ENCODE measurements at regions not wholly inside any gene's neighbourhood (a gene's known extent, or its start where the extent isn't known, plus 50 kb on each side); places are given as distances from the start of the nearest gene placed in this dataset.
"Not testable (repeated sequence)": the region's sequence is repeated elsewhere in the genome, so short reads cannot be mapped to it uniquely, and the experiment has no call there.

DNA sequence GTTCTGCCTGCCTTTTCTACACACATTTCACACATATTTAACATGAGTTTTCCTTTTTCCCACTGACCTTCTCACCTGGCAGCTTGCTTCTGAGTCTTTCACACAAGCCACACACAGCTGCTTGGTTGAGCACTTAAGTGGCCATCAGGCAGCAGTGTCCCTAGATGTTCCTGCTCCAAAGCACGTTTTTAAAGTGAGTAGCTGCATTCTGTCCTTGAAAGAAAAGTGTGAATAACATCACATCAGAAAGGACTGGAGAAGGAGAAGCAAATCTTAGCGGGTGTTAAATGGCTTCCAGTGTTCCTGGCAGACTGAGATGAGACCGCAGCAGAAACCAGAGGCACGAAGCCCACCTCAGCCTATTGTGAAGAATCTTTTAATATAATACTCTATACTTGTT is 209.2 kb upstream of the IRX4 start:
- Histone ChIP-seq H3K4me1 (no peaks in the 10 kb centered on the region), H3K27ac (no peak overlapping the region), H3K4me3 (no peak overlapping the region), H3K9me3 (no peaks in the 10 kb centered on the region), H3K36me3 (no peaks in the 10 kb centered on the region), H3K27me3 (no peaks in the 10 kb centered on the region)
- ATAC-seq (ENCODE audit: low FRiP score in 2 of 2) (no peak), DNase-seq (no peak)
- WGBS, 2 donors: 60% methylated on average over 4 of the region's 4 CpGs
- TF ChIP-seq, protein P1, sequence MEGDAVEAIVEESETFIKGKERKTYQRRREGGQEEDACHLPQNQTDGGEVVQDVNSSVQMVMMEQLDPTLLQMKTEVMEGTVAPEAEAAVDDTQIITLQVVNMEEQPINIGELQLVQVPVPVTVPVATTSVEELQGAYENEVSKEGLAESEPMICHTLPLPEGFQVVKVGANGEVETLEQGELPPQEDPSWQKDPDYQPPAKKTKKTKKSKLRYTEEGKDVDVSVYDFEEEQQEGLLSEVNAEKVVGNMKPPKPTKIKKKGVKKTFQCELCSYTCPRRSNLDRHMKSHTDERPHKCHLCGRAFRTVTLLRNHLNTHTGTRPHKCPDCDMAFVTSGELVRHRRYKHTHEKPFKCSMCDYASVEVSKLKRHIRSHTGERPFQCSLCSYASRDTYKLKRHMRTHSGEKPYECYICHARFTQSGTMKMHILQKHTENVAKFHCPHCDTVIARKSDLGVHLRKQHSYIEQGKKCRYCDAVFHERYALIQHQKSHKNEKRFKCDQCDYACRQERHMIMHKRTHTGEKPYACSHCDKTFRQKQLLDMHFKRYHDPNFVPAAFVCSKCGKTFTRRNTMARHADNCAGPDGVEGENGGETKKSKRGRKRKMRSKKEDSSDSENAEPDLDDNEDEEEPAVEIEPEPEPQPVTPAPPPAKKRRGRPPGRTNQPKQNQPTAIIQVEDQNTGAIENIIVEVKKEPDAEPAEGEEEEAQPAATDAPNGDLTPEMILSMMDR (IDR thresholded peaks at IDR 0.05): no peak
- TF ChIP-seq EP300 (IDR thresholded peaks at IDR 0.05) (no peak), POLR2AphosphoS5 (IDR thresholded peaks at IDR 0.05) (no peak), POLR2A (IDR thresholded peaks at IDR 0.05) (no peak)

DNA sequence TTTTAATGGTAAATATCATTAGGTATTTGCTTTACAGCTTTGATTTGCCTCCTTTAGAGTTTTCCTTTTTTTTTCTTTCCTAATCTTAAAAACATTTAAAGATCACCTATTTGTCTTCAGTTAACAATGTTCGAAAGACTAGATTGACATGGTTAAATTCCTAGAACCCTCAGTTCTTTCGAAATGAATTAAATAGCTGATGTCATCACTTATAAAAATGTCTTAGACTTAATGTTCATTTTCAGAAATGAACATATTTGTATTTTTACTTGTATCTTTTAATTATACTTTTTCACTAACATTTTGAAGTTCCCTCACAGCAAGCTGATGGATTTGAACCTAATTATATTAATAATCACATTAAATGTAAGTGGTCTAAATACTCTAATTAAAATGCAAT is 205.3 kb upstream of the IRX4 start:
- ATAC-seq (ENCODE audit: low FRiP score in 2 of 2): no peak
- 82% methylated on average over 2 of the region's 2 CpGs for WGBS, 2 donors
- TF ChIP-seq, protein P1 (IDR thresholded peaks at IDR 0.05): no peak
- TF ChIP-seq POLR2A (IDR thresholded peaks at IDR 0.05) (no peak), EP300 (IDR thresholded peaks at IDR 0.05) (no peak), POLR2AphosphoS5 (IDR thresholded peaks at IDR 0.05) (no peak)

GRCh38 chr5:2075365-2075764 is 192.6 kb upstream of the IRX4 start:
- Histone ChIP-seq H3K4me1 (no peaks in the 10 kb centered on the region), H3K27ac (no peak overlapping the region), H3K9me3 (no peaks in the 10 kb centered on the region), H3K36me3 (no peaks in the 10 kb centered on the region), H3K27me3 (no peaks in the 10 kb centered on the region), H3K4me3 (no peak overlapping the region)
- TF ChIP-seq EP300 (IDR thresholded peaks at IDR 0.05) (no peak), POLR2AphosphoS5 (IDR thresholded peaks at IDR 0.05) (no peak), POLR2A (IDR thresholded peaks at IDR 0.05) (no peak)
- TF ChIP-seq, protein P1 (IDR thresholded peaks at IDR 0.05): no peak
- WGBS, 2 donors: 94% methylated on average over 5 to 7 of the region's 7 CpGs
- no peak for DNase-seq
- no peak for ATAC-seq (ENCODE audit: low FRiP score in 2 of 2)

More for the DNA sequence above, 205.3 kb upstream of the IRX4 start:
- Histone ChIP-seq H3K9me3 (no peaks in the 10 kb centered on the region), H3K36me3 (no peaks in the 10 kb centered on the region), H3K27me3 (no peaks in the 10 kb centered on the region), H3K4me1 (no peaks in the 10 kb centered on the region), H3K27ac (no peak overlapping the region), H3K4me3 (no peak overlapping the region)
- no peak for DNase-seq

- Histone ChIP-seq H3K27ac (no peak overlapping the region), H3K36me3 (no peaks in the 10 kb centered on the region), H3K4me3 (no peak overlapping the region), H3K27me3 (no peaks in the 10 kb centered on the region), H3K4me1 (no peaks in the 10 kb centered on the region), H3K9me3 (no peaks in the 10 kb centered on the region)
- ATAC-seq (ENCODE audit: low FRiP score in 2 of 2) (no peak), DNase-seq (no peak)
- WGBS, 2 donors: 91 to 93% methylated on average over 5 of the region's 5 CpGs
- TF ChIP-seq EP300 (IDR thresholded peaks at IDR 0.05) (no peak), POLR2AphosphoS5 (IDR thresholded peaks at IDR 0.05) (no peak), POLR2A (IDR thresholded peaks at IDR 0.05) (no peak)
- TF ChIP-seq, protein P1 (IDR thresholded peaks at IDR 0.05): no peak
Measured at GRCh38 chr5:2071562-2071961, 188.8 kb upstream of the IRX4 start.

DNA sequence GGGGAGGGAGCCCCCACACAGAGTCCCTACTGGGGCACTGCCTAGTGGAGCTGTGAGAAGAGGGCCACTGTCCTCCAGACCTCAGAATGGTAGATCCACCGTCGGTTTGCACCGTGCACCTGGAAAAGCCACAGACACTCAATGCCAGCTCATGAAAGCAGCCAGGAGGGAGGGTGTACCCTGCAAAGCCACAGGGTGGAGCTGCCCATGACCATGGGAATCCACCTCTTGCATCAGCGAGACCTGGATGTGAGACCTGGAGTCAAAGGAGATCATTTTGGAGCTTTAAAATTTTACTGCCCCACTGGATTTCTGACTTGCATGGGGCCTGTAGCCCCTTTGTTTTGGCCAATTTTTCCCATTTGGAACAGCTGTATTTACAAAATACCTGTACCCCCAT is 188.1 kb upstream of the IRX4 start:
- not testable (repeated sequence) for H3K27ac ChIP-seq; H3K4me1 ChIP-seq; ATAC-seq (ENCODE audit: low FRiP score in 2 of 2); H3K27me3 ChIP-seq; H3K9me3 ChIP-seq; H3K4me3 ChIP-seq; DNase-seq; H3K36me3 ChIP-seq
- WGBS, 2 donors: 68 to 93% methylated on average over 3 to 4 of the region's 4 CpGs
- TF ChIP-seq, protein P1 (IDR thresholded peaks at IDR 0.05): peak in 1 of 6 experiments; percentile 25
